ENCODE measurements at regions not wholly inside any gene's neighbourhood (a gene's known extent, or its start where the extent isn't known, plus 50 kb on each side); places are given as distances from the start of the nearest gene placed in this dataset.

- H4K20me1 ChIP-seq (ENCODE audit: insufficient read depth, low read length), result no peaks in the 10 kb centered on the region
- H3K9ac ChIP-seq (ENCODE audit: insufficient read depth, low read depth, low read length), result no peak overlapping the region
- DNase-seq (ENCODE audit: low spot score), result no peak
- BruUV-seq (replicated peaks), result no TSS peak
- no peaks in the 10 kb centered on the region for H3K79me2 ChIP-seq (ENCODE audit: insufficient read depth, low read length)
- no peak overlapping the region for H3K27ac ChIP-seq (ENCODE audit: extremely low read length, insufficient read depth, low read length)
- CTCF ChIA-PET (ENCODE audit: low intra/inter-chr PET ratio, low total read pairs), result no interaction called here
- no peak overlapping the region for H3K4me3 ChIP-seq (replicated peaks in 1 of 3; ENCODE audit: insufficient read depth in 1 of 3, low read depth in 2 of 3, low read length in 3 of 3)
- H3K27me3 ChIP-seq (ENCODE audit: control insufficient read depth in 1 of 2, insufficient read depth in 2 of 2, low read length in 2 of 2), result peaks cover 4 to 35% of the 10 kb centered on the region in 2 experiments; a peak in 4 of 5 replicates
- no peak overlapping the region for H3K4me2 ChIP-seq (ENCODE audit: low read depth, low read length)
- POLR2A ChIA-PET, result no interaction called here
- FAIRE-seq, result no peak
- in situ Hi-C loops (cut with HindIII; ENCODE audit: extremely low pct_ligation_motif_present, low pct_unique_long_range_greater_than_20kb), result loop anchor here (25.0 kb wide), 1 partner anchor 281 kb away; the partner anchor contains the start of genes CCDC148 and PKP4
- TF ChIP-seq NR2F1 (CRISPR knock-in tag; IDR thresholded peaks at IDR 0.05) (no peak), SALL1 (CRISPR knock-in tag; IDR thresholded peaks at IDR 0.05) (no peak), ZNF597 (CRISPR knock-in tag; IDR thresholded peaks at IDR 0.05) (no peak), ZNF343 (CRISPR knock-in tag; IDR thresholded peaks at IDR 0.05) (no peak), ZNF572 (CRISPR knock-in tag; IDR thresholded peaks at IDR 0.05) (no peak), POLR2AphosphoS5 (IDR thresholded peaks at IDR 0.05; ENCODE audit: low read depth, low read length) (no peak), HOXD1 (CRISPR knock-in tag; IDR thresholded peaks at IDR 0.05) (no peak), HOXA5 (CRISPR knock-in tag; IDR thresholded peaks at IDR 0.05) (no peak), TARDBP (CRISPR knock-in tag; IDR thresholded peaks at IDR 0.05) (no peak)
- H3K9me3 ChIP-seq (ENCODE audit: low read length), result no peaks in the 10 kb centered on the region
- no peak for ATAC-seq
- peaks cover 39% of the 10 kb centered on the region for H3K4me1 ChIP-seq (ENCODE audit: insufficient read depth, low read length)
- 31% methylated on average over 4 of the region's 4 CpGs for WGBS (ENCODE audit: low lambda C conversion rate)
- intact Hi-C loops (cut with micrococcal nuclease; ENCODE audit: unreplicated experiment), result no loop called here
- no peak overlapping the region for H2AFZ ChIP-seq (ENCODE audit: low read length)
- H3K36me3 ChIP-seq (replicated peaks in 1 of 2; ENCODE audit: control insufficient read depth in 1 of 2, insufficient read depth in 2 of 2, low read length in 2 of 2), result no peaks in the 10 kb centered on the region
Measured at GRCh38 chr2:158743466-158743865, 51.7 kb upstream of the DAPL1 start.

GRCh38 chr2:158743879-158744278 lies 51.2 kb upstream of the DAPL1 start:
- no TSS peak for BruUV-seq (replicated peaks)
- CTCF ChIA-PET (ENCODE audit: low intra/inter-chr PET ratio, low total read pairs), result no interaction called here
- H2AFZ ChIP-seq (ENCODE audit: low read length), result no peak overlapping the region
- TF ChIP-seq HCFC1 (IDR thresholded peaks at IDR 0.05; ENCODE audit: low read depth, low read length), result no peak
- TF ChIP-seq HNRNPLL (IDR thresholded peaks at IDR 0.05; ENCODE audit: low read depth, low read length, poor library complexity, severe bottlenecking), result no peak
- TF ChIP-seq ARNT2 (CRISPR knock-in tag; IDR thresholded peaks at IDR 0.05; ENCODE audit: low read depth), result no peak
- TF ChIP-seq ATF6 (CRISPR knock-in tag; conservative IDR thresholded peaks at IDR 0.05), result no peak
- TF ChIP-seq ZNF598 (CRISPR knock-in tag; IDR thresholded peaks at IDR 0.05; ENCODE audit: borderline replicate concordance), result no peak

More at GRCh38 chr2:158743879-158744278, 51.2 kb upstream of the DAPL1 start:
- Histone ChIP-seq H3K27ac (ENCODE audit: extremely low read length, insufficient read depth, low read length) (no peak overlapping the region), H3K36me3 (replicated peaks in 1 of 2; ENCODE audit: control insufficient read depth in 1 of 2, insufficient read depth in 2 of 2, low read length in 2 of 2) (no peaks in the 10 kb centered on the region), H3K9ac (ENCODE audit: insufficient read depth, low read depth, low read length) (no peak overlapping the region), H3K4me2 (ENCODE audit: low read depth, low read length) (no peak overlapping the region), H3K27me3 (ENCODE audit: control insufficient read depth in 1 of 2, insufficient read depth in 2 of 2, low read length in 2 of 2) (peaks cover 3 to 34% of the 10 kb centered on the region in 2 experiments; a peak in 4 of 5 replicates), H3K9me3 (ENCODE audit: low read length) (no peaks in the 10 kb centered on the region), H3K79me2 (ENCODE audit: insufficient read depth, low read length) (no peaks in the 10 kb centered on the region), H3K4me1 (ENCODE audit: insufficient read depth, low read length) (peaks cover 35% of the 10 kb centered on the region), H4K20me1 (ENCODE audit: insufficient read depth, low read length) (no peaks in the 10 kb centered on the region), H3K4me3 (replicated peaks in 1 of 3; ENCODE audit: insufficient read depth in 1 of 3, low read depth in 2 of 3, low read length in 3 of 3) (no peak overlapping the region)
- DNase-seq (ENCODE audit: low spot score) (no peak), FAIRE-seq (no peak), ATAC-seq (no peak)
- POLR2A ChIA-PET, result no interaction called here
- in situ Hi-C loops (cut with HindIII; ENCODE audit: extremely low pct_ligation_motif_present, low pct_unique_long_range_greater_than_20kb) (loop anchor here (25.0 kb wide), 1 partner anchor 282 kb away; the partner anchor contains the start of genes CCDC148 and PKP4), intact Hi-C loops (cut with micrococcal nuclease; ENCODE audit: unreplicated experiment) (loop anchor here (2.0 kb wide), 3 partner anchors 51 to 709 kb away; no protein-coding TSS in a partner anchor)
